VCaP (cell line): ENCODE measurements at regions not wholly inside any gene's neighbourhood (a gene's known extent, or its start where the extent isn't known, plus 50 kb on each side); places are given as distances from the start of the nearest gene placed in this dataset.
"Not testable (repeated sequence)": the region's sequence is repeated elsewhere in the genome, so short reads cannot be mapped to it uniquely, and the experiment has no call there.

Experiments
- H3K27ac ChIP-seq: fragments of 450-650 bp; 2 replicates; pipeline ENCODE4 v1.5.1; 2017
- TF ChIP-seq, protein P1 (sequence below): fragments of 450-650 bp; conservative IDR thresholded peaks from 2 replicates; pipeline ENCODE4 v1.5.1; 2017; ENCODE audit warnings: mild to moderate bottlenecking, moderate library complexity

DNA sequence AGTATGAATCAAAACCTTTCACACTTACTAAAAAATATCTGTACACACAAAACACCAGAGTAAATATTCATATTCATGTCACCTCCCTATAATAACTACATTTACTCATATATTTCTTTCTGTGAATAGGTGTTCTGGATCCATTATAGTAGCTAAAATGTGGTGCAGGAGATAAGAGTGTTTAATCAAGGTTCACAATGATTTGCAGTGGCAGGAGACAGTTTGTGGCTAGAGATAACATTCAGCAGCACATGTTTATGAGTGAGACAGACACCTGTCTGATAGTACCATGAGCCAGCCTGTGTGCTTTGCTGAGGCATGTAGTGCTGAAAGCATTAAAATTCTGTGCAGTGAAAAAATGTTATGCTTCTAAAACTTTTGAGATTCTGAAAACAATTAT, 410.3 kb downstream of the SRGAP2C start:
- TF ChIP-seq, protein P1, sequence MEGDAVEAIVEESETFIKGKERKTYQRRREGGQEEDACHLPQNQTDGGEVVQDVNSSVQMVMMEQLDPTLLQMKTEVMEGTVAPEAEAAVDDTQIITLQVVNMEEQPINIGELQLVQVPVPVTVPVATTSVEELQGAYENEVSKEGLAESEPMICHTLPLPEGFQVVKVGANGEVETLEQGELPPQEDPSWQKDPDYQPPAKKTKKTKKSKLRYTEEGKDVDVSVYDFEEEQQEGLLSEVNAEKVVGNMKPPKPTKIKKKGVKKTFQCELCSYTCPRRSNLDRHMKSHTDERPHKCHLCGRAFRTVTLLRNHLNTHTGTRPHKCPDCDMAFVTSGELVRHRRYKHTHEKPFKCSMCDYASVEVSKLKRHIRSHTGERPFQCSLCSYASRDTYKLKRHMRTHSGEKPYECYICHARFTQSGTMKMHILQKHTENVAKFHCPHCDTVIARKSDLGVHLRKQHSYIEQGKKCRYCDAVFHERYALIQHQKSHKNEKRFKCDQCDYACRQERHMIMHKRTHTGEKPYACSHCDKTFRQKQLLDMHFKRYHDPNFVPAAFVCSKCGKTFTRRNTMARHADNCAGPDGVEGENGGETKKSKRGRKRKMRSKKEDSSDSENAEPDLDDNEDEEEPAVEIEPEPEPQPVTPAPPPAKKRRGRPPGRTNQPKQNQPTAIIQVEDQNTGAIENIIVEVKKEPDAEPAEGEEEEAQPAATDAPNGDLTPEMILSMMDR, result no peak
- H3K27ac ChIP-seq, result no peak overlapping the region

DNA sequence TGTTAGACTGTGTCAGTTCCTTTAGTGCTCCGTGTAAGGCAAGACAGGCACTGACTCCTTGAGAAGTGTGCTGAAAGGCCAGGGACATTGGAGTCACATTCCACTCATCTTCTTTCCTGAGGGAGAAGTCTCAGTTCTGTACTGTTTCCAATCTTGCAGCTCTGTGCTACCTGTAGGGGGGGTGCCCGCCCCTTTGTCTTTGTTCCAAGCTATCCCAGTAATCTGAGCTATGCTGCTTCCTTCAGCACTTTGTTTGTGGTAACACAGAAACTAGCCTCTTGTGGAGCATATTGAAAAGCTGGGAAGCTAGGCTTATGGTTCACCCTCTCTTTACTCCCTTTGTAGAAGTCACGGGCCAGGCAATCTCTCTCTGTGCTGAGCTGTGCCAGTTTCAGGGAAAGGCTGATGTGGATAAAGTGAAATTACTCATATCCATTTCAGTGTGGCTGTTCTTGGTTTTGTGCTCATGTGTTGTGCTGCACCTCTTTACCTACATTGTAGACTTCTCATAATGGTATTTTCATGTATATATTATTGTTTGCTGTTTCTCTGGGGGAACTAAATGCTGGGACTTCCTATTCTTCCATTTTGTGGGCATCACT, 420.2 kb downstream of the SRGAP2C start:
- not testable (repeated sequence) for H3K27ac ChIP-seq

DNA sequence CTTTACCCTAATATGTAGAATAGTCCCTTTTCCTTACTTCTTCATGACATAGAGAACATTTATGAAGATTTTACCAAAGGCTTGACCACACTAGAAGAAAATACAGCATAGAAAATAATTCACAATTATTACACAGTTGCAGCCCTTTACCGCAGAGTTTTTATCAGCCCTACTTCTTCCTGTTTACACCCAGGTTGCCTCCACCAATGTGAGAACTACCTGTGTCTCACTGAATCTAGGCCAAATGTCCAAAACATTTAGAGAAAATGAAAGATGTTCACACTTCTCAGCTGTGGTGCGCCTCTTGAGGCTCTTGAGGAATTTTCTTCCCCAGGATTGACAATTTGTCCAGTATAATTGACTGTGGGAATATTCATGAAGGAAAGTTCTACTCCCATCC, 422.7 kb downstream of the SRGAP2C start:
- not testable (repeated sequence) for H3K27ac ChIP-seq
